Left renal pelvis (tissue), 4 donors: ENCODE measurements at regions not wholly inside any gene's neighbourhood (a gene's known extent, or its start where the extent isn't known, plus 50 kb on each side); places are given as distances from the start of the nearest gene placed in this dataset.

ENCODE experiments used
- DNase-seq, 4 donors: peaks; one replicate each; pipeline ENCODE4 v3.0.0-alpha.2; 2013; ENCODE audit warnings: low read depth in 4 of 4, low spot score in 3 of 4

- no peak for DNase-seq
Observed at GRCh38 chr5:6995115-6995514, 281.9 kb downstream of the TENT4A start.

- DNase-seq: no peak
Observed at GRCh38 chr5:7000310-7000709, 287.1 kb downstream of the TENT4A start.

GRCh38 chr5:7010591-7010990, 297.4 kb downstream of the TENT4A start:
- no peak for DNase-seq

GRCh38 chr5:7012057-7012456, 298.8 kb downstream of the TENT4A start:
- no peak for DNase-seq

- DNase-seq: no peak
Observed at GRCh38 chr5:7014611-7015010, 301.4 kb downstream of the TENT4A start.

GRCh38 chr5:7015586-7016256, 302.5 kb downstream of the TENT4A start:
- no peak for DNase-seq

GRCh38 chr5:7016999-7017747, 303.9 kb downstream of the TENT4A start:
- DNase-seq: no peak

GRCh38 chr5:7018198-7018597, 305.0 kb downstream of the TENT4A start:
- DNase-seq: no peak

GRCh38 chr5:7018601-7019000, 305.4 kb downstream of the TENT4A start:
- no peak for DNase-seq

- DNase-seq: no peak
Observed at GRCh38 chr5:7036192-7036835, 323.1 kb downstream of the TENT4A start.

GRCh38 chr5:7039074-7039473, 325.8 kb downstream of the TENT4A start:
- no peak for DNase-seq

- no peak for DNase-seq
Observed at GRCh38 chr5:7040111-7040510, 326.9 kb downstream of the TENT4A start.

GRCh38 chr5:7043797-7044196, 330.6 kb downstream of the TENT4A start:
- no peak for DNase-seq

- no peak for DNase-seq
Observed at GRCh38 chr5:7047511-7048261, 334.5 kb downstream of the TENT4A start.

GRCh38 chr5:7050986-7051385, 337.8 kb downstream of the TENT4A start:
- no peak for DNase-seq

- no peak for DNase-seq
Observed at GRCh38 chr5:7053125-7053524, 339.9 kb downstream of the TENT4A start.

- no peak for DNase-seq
Observed at GRCh38 chr5:7053528-7054209, 340.4 kb downstream of the TENT4A start.

GRCh38 chr5:7066471-7067235, 329.3 kb upstream of the ADCY2 start:
- DNase-seq: no peak

- DNase-seq: no peak
Observed at GRCh38 chr5:7068156-7068555, 327.8 kb upstream of the ADCY2 start.

- DNase-seq: no peak
Observed at GRCh38 chr5:7068899-7069298, 327.0 kb upstream of the ADCY2 start.
